ENCODE measurements at regions not wholly inside any gene's neighbourhood (a gene's known extent, or its start where the extent isn't known, plus 50 kb on each side); places are given as distances from the start of the nearest gene placed in this dataset.
A peak's percentile ranks its signal among the peaks of the same experiment; 100 is the strongest.
"Not testable (repeated sequence)": the region's sequence is repeated elsewhere in the genome, so short reads cannot be mapped to it uniquely, and the experiment has no call there.

DNA sequence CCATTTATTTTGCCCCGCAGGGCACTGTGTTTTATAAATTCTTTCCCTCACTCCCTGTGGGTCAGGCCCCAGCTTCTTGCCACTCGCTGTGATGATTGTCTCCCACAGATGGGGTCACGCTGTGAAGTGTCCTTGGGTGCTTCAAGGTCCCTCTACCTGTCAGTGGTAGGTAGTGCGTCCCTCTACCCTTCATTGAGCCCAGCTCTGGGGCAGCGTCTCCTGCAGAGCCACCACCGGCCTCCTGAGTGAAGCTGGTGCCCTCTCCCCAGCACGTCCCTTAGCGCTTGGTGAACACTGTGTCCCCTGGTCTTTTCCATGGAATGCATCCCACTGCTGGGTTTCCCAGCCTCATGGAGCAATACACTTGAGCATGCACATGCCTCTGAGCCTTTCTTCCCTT lies 108.2 kb downstream of the NRN1 start:
- DNase-seq (ENCODE audit: low read depth in 4 of 4, low spot score in 3 of 4): no peak

DNA sequence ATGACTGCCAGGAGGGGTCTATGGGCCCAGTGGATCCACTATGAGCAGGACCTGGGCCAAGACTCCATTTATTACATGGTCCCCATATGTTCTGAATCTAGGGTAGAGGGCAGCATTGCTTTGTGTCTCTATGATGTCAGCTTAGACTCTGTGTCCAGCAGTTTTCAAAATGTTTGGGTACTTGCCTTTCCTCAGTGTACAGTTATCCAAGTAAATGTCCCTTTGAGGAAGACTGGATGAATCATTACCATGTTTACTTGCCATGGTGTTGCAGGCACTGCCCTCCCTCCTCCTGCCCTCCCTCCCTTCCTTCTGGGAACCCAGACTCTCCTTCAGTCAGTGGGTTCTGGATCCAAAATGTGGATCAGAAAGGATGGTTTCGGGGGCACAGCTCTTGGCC lies 108.6 kb downstream of the NRN1 start:
- no peak for DNase-seq (ENCODE audit: low read depth in 4 of 4, low spot score in 3 of 4)

DNA sequence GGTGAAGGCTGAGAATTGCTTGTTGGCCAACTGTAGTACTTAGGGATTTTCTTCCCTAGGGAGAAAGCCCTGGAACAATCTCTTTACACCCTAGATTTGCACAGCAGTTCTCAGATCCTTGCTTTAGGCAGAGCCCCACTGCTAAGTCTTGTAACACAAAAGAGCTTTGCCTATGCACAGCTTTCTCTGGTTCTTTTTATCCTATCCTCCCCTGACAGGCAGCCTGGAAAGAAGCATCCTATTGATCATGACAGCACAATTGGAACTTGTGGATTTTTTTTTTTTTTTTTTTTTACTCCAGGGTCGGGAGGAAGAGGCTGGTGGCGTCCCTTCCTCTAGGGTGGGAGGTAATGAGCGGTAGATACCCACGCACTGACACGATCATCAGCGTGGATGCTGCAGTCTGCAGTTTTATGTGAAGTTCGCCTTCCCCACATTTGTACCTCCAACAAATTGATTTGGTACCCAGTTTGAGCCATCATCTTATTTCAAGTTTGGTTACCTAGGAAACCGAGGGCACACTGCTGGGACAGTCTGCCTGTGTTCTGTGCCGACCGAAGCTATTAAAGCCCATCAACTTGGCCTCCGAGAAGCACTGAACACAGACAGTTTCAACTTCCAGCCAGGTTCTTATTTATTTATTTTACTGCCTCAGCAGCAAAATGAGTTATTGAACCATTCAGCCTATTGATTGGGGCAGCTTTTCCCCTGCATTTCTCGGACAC lies 110.1 kb downstream of the NRN1 start:
- DNase-seq (ENCODE audit: low read depth in 4 of 4, low spot score in 3 of 4): no peak

DNA sequence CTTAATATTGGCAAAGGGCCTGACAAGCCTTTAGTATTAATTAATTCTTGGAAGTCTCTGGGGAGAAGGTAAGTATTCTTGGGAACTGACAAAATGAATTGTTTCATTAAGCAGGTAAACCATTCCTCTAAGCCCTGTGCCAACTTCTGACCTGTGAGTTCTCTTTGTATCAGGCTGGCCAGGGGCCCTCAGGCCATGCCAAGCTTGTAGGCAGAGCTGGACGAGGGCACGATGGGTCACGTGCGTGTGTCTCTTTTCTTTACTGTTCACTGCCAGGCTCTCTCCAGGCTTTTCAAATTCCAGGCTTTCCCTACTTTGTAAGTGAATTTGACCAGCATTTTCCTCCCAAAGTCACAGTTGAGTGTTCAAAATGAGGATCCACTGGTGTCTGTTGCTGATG lies 112.4 kb downstream of the NRN1 start:
- no peak for DNase-seq (ENCODE audit: low read depth in 4 of 4, low spot score in 3 of 4)

DNA sequence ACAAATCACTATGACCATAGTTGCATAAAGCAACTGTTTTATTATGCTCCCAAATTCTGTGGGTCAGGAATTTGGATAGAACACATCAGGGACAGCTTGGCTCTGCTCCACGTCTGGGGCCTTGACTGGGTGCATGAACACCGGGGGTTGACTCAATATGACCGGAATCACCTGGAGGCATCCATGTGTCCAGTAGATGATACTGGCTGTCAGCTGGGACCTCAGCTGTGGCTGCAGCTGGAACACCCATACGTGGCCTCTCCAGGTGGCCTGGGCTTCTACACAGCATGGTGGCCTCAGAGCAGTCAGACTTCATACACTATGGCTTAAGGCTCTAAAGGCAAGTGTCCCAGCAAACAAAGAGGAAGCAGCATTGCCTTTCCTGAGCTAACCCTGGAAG lies 113.4 kb downstream of the NRN1 start:
- no peak for DNase-seq (ENCODE audit: low read depth in 4 of 4, low spot score in 3 of 4)

DNA sequence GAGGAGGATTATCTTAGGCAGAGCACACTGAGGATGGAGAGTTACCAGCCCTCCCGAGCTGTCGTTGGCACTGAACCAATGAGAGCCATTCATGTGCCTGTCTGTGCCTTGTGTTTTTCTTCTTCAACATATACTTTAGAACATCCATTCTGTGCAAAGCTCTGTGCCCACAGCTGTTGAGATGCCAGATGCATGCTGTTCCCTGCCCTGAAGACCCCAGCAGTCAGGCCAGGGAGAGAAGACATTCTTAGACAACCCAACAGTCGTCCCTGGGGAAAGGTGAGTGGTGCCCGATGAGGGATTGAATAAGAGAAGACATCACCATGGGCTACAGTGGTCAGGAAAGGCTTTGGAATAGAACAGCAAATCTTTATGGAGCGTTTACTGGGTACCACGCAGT lies 114.1 kb downstream of the NRN1 start:
- no peak for DNase-seq (ENCODE audit: low read depth in 4 of 4, low spot score in 3 of 4)

DNA sequence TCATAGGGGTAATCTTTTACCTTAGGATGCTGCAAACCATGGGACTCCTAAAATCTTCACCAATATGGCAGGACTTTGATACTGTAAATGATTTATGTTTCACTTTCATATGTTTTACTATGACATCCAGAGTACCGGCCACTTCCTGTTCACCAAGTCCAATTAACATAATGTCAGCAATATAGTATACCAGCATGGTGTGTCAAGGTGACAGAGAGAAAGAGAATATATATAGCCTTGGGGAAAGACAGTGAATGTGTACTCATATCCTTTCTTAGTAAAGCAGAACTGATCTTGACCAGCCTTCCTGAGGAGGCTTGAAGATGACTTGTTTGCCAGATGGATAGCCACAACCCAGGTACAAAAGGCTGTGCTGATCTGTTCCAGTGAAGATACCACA lies 127.9 kb downstream of the NRN1 start:
- DNase-seq (ENCODE audit: low read depth in 4 of 4, low spot score in 3 of 4): no peak

DNA sequence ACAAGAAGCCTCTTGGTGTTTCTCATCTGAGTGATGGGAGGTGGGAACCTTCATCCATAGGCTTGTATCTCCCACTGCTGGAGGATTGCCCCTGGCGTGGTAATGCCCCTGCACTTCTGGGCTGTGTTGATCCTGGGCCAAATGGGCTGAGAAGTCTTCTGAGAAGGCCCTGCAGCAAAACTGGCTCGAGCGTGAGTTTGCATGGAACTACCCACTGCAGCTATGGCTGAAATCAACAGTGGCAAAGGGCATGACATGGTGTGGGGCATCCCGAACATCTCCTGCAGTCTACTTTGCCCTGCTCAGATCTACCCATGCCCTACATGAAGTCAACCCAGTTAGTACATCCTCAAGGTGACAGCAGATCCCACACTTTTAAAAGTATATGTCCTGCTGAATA lies 130.6 kb downstream of the NRN1 start:
- DNase-seq (ENCODE audit: low read depth in 4 of 4, low spot score in 3 of 4): no peak

DNA sequence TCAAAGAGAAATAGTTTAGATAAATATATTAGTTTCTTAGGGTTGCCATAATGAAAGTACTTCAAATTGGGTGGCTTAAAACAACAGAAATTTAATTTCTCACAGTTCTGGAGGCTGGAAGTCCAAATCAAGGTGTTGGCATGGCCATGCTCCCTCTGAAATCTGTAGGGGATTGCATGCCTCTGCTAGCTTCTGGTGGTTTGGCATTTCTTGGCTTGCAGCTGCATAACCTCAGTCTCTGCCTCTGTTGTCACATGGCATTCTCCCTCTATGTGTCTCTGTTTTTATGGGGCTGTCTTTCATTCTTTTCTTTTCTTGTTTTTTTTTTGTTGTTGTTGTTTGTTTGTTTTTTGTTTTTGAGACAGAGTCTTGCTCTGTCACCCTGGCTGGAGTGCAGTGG lies 132.7 kb downstream of the NRN1 start:
- not testable (repeated sequence) for DNase-seq (ENCODE audit: low read depth in 4 of 4, low spot score in 3 of 4)

DNA sequence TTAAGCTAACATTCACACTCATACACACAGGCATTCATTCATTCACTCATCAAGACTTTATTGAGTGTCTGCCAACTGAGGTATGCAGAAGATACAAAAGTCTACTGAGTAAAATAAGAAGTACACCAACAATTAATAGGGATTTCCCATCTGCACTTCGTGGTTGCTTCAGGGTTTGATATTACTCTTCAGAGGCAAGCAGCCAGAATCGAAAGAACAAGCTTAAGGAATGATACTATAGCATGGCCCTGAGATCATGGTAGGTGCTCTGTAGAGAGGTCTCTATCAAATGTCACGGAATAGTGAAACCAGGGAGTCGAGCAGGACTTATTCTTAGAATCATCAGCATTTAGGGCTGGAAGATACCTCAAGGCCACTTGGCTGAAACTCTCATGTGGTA lies 135.4 kb downstream of the NRN1 start:
- no peak for DNase-seq (ENCODE audit: low read depth in 4 of 4, low spot score in 3 of 4)

DNA sequence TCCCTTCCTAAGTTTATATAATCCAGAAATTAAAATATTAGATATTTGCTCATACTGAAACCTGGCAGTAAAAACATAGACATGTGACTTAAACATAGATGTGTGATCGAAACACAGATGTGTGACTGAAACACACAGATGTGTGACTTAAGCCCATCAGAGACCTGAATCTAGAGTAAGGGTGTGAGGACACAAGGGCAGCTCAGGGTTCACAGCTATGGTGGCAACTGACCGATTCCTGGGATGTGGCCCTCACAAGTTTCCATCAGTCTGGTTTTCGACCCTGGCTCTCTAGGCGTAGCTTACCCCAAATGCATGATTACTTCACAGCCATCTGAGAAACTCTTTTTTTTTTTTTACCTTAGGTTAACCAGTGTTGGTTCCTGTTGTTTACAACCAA lies 137.0 kb downstream of the NRN1 start:
- no peak for DNase-seq (ENCODE audit: low read depth in 4 of 4, low spot score in 3 of 4)

DNA sequence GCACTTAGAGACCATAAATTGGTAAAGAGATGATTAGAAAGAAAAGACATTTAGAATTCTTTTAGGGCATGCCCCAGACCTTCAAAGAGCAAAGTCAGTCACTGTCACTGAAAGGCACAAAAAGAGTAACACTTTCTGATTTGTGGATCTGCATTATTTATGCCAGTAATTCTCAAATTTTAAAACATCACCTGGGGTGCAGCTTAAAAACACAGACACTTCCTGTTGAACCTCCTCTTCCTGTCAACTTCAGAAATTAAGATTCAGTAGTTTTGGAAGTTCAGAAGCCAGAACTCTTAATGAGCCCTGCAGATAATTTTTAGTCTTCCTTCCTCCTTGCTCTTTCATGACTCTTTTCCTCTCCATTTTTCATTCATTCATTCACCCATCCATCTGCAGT lies 137.5 kb downstream of the NRN1 start:
- no peak for DNase-seq (ENCODE audit: low read depth in 4 of 4, low spot score in 3 of 4)

DNA sequence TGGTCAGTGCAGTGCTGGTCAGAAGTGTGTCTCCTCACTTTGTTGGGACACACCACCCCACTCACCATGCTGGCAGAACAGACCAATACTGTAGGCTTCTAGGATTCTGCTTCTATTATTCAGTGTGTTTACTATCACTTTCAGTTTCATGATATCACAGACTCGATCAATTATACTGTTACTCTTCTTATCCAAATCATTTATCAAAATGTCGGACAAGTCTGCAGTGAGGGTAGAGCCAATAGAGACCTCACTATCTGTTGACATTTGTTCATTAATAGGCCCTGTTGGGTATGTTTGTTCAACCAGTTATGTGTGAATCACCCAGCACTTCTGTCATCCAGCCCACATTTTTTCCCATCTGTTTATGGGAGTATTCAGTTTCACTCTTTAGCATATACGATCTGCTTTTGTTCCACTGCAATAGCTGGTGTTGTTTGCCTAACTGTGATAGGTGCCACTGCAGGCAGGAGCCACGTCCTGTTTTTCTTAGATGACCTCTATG lies 140.1 kb downstream of the NRN1 start:
- peak in 2 of 4 donors; percentile 16 to 45 for DNase-seq (ENCODE audit: low read depth in 4 of 4, low spot score in 3 of 4)

DNA sequence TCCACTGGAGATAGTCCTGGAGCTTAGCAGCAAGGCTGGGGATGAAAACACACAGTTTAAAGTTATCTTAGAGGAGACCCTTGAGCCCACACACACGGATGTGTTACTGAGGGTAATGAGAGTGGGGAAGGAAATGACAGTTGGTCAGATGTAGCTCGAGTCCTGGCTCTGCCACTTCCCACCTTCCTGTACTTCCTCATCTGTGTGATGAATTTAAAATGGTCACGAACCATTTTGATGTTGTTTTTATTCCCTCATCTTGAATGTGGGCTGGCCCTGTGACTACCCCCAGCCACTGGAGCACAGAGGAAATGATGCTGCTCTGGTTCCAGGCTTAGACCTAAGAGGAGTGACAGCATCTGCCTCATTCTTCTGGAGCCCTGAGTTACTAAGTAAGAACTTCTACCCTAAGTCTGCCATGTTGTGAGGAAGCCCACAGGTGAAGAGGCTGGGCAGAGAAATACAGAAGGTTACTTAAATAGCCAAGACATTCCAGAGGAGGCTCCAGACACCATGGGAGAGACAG lies 141.2 kb downstream of the NRN1 start:
- DNase-seq (ENCODE audit: low read depth in 4 of 4, low spot score in 3 of 4): no peak

DNA sequence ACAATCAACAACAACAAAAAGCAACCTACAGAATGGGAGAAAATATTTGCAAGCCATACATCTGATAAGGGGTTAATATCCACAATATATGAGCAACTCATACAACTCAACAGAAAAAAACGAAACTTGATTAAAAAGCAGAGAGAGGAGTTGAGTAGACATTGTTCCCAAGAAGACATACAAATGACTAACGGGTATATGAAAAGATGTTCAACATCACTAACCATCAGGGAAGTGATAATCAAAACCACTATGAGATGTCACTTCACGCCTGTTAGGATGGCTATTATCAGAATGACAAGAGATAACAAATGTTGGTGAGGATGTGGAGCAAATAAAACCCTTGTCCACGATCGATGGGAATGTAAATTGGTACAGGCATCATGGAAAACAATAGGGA lies 145.9 kb downstream of the NRN1 start:
- DNase-seq (ENCODE audit: low read depth in 4 of 4, low spot score in 3 of 4): no peak

DNA sequence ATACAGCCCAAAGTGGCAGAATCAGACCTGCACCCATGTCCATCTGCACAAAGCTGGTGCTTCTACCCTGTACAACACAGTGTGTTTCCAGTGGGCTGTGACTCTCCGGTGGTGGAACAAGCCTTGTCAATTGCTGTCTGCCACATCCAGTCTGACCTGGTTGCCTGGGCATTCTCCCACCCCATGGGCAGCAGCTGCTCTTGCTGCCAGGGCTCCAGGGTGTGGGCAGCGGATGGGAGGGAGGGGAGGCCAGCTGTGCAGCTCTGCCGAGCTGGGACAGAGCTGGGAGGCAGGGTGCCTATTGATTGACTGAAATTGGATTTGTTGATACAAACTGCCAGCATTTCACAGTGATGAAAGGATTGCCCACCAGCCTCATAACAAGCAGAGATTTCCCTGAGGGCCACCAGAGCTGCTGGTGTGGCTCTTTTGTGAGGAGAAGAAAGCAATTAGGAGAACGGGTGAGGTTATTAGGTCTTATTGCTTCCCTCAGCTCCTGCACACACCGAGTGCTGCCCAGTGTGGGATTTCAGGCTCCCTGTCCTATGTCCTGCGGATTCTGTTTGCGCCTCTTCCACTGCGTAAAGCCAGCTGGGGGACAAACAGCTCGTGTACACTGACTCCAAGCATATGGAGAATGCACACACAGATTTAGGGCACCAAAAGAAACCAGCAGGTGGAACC lies 150.8 kb downstream of the NRN1 start:
- DNase-seq (ENCODE audit: low read depth in 4 of 4, low spot score in 3 of 4): no peak

DNA sequence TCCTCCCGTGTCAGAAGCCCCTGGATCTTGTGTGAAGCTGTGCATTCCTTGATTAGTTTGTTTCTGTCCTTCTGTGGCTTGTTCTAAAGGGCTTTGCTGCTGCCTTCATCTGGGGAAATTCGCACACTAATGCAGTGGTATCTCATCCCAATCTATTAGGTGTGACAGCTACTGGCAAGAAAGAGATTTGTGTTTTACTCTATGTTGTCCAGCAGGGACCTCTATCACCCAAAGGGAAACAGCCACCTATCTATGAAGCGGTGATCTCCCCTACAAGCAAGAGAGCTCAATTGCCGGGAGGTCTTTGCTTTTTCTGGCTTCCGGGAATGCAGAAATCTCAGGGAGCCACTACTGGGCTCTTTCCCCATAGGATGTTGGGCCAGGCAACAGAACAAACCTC lies 151.8 kb downstream of the NRN1 start:
- DNase-seq (ENCODE audit: low read depth in 4 of 4, low spot score in 3 of 4): no peak

DNA sequence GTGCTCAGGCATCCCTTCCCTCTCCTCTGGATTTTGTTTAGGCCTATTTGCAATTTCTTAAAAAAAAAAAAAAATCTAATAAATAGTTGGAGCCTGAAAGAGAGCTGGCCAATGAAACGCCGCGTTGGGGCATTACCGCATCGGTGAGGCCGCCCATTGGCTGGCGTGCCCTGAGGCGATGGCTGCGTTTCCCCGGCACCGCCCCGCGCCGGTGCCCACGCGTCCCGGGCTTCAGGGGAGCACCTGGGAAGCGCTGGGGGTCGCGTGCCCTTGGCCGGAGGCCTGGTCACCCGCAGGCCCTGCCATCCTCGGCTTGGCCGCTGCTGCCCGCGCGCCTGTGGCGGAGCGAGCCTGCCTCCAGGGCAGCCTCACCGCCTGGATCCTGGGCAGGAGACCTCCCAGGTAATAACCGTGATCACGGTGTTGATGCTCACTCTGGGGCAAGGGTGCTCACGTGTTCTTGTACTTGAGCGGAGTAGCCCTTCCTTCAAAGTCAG lies 155.4 kb downstream of the NRN1 start:
- DNase-seq (ENCODE audit: low read depth in 4 of 4, low spot score in 3 of 4): peak; percentile 48 to 57 (median 52)

DNA sequence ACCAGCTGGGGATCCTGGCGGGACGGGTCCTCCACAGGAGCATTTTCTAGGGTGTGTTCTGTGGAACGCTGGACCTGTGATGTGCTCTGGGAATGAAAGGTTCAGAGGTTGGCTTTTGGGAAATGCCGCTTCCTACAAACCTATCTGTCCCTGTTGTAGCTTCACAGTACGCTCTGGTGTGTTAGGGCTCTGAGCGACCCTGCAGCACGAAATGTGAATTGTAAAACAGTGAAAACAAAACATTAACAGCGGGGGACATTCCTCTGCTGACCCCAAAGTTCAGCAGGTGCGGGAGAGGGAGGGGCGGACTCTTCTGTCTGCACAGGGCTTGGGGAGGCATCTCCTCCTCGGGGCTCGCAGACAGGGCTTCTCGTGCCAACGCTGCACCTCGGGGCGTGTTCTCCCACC lies 155.9 kb downstream of the NRN1 start:
- DNase-seq (ENCODE audit: low read depth in 4 of 4, low spot score in 3 of 4): peak in 1 of 4 donors; percentile 12

DNA sequence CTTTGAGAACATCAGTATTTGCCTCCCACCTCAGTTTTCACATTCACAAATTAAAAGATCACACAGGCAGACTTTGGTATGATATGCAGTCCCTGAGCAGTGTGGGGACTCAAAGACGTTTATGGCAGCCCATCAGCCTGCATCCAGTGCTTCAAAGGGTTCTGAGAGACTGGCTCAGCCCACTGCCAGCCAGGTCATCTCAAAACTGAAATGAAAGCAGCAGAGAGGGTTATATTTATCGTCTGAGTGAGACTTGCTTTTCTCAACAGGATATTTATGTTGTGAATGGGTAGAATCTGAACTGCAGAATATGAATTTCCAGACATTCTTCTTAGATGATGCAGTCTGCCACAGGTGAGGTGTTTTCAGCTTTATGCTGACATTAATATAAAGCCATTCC lies 159.8 kb downstream of the NRN1 start:
- no peak for DNase-seq (ENCODE audit: low read depth in 4 of 4, low spot score in 3 of 4)

DNA sequence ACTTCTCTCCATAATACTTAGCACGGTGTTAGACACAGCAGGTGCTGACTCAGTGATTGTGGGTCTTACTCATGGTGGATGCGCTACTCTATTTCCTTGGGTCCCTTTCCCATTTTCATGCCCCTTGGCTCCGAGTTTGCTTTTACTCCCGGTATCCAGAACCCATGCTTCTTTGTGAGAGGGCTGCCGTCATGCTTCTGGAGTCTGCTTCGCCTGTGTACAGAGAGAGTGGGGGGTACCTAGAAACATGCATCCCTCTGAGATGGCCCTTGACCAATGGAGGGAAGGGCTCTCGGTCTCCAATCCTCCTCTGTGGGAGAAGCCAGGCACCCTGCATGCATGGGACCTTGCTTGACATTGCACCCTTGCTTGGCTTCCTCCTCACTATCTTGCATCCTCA lies 160.4 kb downstream of the NRN1 start:
- DNase-seq (ENCODE audit: low read depth in 4 of 4, low spot score in 3 of 4): no peak

DNA sequence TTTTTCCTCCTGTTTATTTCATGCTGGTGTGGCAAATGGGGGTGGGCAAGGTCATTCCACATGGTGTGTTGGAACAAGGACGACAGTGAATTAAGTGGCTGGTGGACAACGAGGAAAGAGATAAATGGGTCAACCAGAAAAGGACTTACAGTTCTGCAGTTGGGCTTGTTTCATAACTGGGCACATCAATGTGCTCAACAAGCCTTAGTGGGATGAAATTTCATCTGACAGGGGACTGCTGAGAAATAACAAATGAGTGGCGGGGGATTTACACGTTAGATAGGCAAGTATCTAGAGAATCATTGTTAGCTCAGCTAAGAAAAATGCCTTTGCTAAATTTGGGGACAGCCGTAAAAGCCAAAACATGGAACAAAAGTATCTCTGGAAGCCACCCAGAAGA lies 163.6 kb downstream of the NRN1 start:
- no peak for DNase-seq (ENCODE audit: low read depth in 4 of 4, low spot score in 3 of 4)
